ENCODE measurements at regions not wholly inside any gene's neighbourhood (a gene's known extent, or its start where the extent isn't known, plus 50 kb on each side); places are given as distances from the start of the nearest gene placed in this dataset.

GRCh38 chr2:156190517-156190916, 142.0 kb downstream of the NR4A2 start:
- intact Hi-C loops (cut with micrococcal nuclease) = loop anchor here (5.0 kb wide), 1 partner anchor 702 kb away; no protein-coding TSS in a partner anchor

More at GRCh38 chr2:156190517-156190916, 142.0 kb downstream of the NR4A2 start:
- Histone ChIP-seq H3K23ac (ENCODE audit: low read depth, low read length) (no peak overlapping the region), H3K27me3 (ENCODE audit: control insufficient read depth, insufficient read depth, low read length) (no peaks in the 10 kb centered on the region), H2BK5ac (ENCODE audit: low read depth, low read length, poor library complexity, severe bottlenecking) (no peak overlapping the region), H3K9ac (ENCODE audit: low read depth, low read length) (no peak overlapping the region), H2BK15ac (ENCODE audit: low read depth, low read length) (no peak overlapping the region), H2BK20ac (ENCODE audit: low read depth, low read length) (no peak overlapping the region), H3K4me3 (ENCODE audit: insufficient read depth, low read depth, low read length) (no peak overlapping the region), H3K14ac (replicated peaks; ENCODE audit: low read depth, low read length) (no peak overlapping the region), H3K4ac (ENCODE audit: low read depth, low read length) (no peak overlapping the region), H4K91ac (ENCODE audit: insufficient read depth, low read depth, low read length) (no peak overlapping the region), H3K36me3 (ENCODE audit: control insufficient read depth, insufficient read depth, low read length) (no peaks in the 10 kb centered on the region), H3K4me1 (ENCODE audit: control insufficient read depth, insufficient read depth, low read length) (no peaks in the 10 kb centered on the region), H4K8ac (ENCODE audit: low read depth in 2 of 2, low read length in 2 of 2) (no peak overlapping the region), H3K27ac (ENCODE audit: insufficient read depth, low read length) (no peak overlapping the region), H2AFZ (replicated peaks; ENCODE audit: low read length, poor library complexity) (no peak overlapping the region), H3K9me1 (ENCODE audit: insufficient read depth, low read length) (no peaks in the 10 kb centered on the region), H4K20me1 (ENCODE audit: insufficient read depth, low read length) (no peaks in the 10 kb centered on the region), H2AK9ac (replicated peaks; ENCODE audit: low read depth, low read length, poor library complexity) (no peak overlapping the region), H3K18ac (ENCODE audit: low read depth, low read length) (no peak overlapping the region), H4K5ac (ENCODE audit: low read depth, low read length) (no peak overlapping the region), H2AK5ac (ENCODE audit: low read depth, low read length) (no peak overlapping the region), H3K9me3 (ENCODE audit: control insufficient read depth, insufficient read depth, low read length) (no peaks in the 10 kb centered on the region), H3K4me2 (ENCODE audit: low read depth, low read length) (no peak overlapping the region), H2BK120ac (ENCODE audit: low read depth, low read length) (no peak overlapping the region), H3K56ac (ENCODE audit: extremely low read depth, insufficient read depth, low read length) (no peak overlapping the region), H3K79me1 (ENCODE audit: low read depth in 1 of 2, low read length in 2 of 2) (no peaks in the 10 kb centered on the region)
- ChIA-PET CTCF (no interaction called here), POLR2A (ENCODE audit: unreplicated experiment) (no interaction called here)
- ATAC-seq (ENCODE audit: low read depth) (no peak), DNase-seq (no peak)
- in situ Hi-C loops (cut with MboI; ENCODE audit: low sequenced_read_pairs) = no loop called here
- no TSS peak for BruUV-seq (replicated peaks)
- no peak for TF ChIP-seq CHD1 (IDR thresholded peaks at IDR 0.05; ENCODE audit: low read depth, low read length)
- TF ChIP-seq MAFK (IDR thresholded peaks at IDR 0.05; ENCODE audit: low read depth, low read length) = no peak
- TF ChIP-seq MAZ (IDR thresholded peaks at IDR 0.05; ENCODE audit: borderline replicate concordance, low read depth, low read length) = no peak
- no peak for TF ChIP-seq MXI1 (IDR thresholded peaks at IDR 0.05; ENCODE audit: borderline replicate concordance, low read depth, low read length)
- TF ChIP-seq USF2 (IDR thresholded peaks at IDR 0.05; ENCODE audit: low read depth, low read length) = no peak
- TF ChIP-seq ELK1 (IDR thresholded peaks at IDR 0.05; ENCODE audit: borderline replicate concordance, low read depth, low read length) = no peak
- no peak for TF ChIP-seq FOS (IDR thresholded peaks at IDR 0.05; ENCODE audit: low read depth, low read length)
- TF ChIP-seq RAD21 (IDR thresholded peaks at IDR 0.05; ENCODE audit: low read length) = no peak
- no peak for TF ChIP-seq SMC3 (IDR thresholded peaks at IDR 0.05; ENCODE audit: low read depth, low read length)
- TF ChIP-seq BHLHE40 (IDR thresholded peaks at IDR 0.05; ENCODE audit: low read depth, low read length) = no peak
- TF ChIP-seq POLR2A (IDR thresholded peaks at IDR 0.05; ENCODE audit: low read depth, low read length) = no peak
- no CpG with 5 or more reads among the region's 3 CpGs for WGBS, 2 experiments (ENCODE audit: extremely low coverage in 2 of 2, insufficient read length in 1 of 2)
- dilution Hi-C loops (cut with HindIII; ENCODE audit: low sequenced_read_pairs, unreplicated experiment) = no loop called here

All from IMR-90 (cell line).